ENCODE measurements at regions not wholly inside any gene's neighbourhood (a gene's known extent, or its start where the extent isn't known, plus 50 kb on each side); places are given as distances from the start of the nearest gene placed in this dataset.

DNA sequence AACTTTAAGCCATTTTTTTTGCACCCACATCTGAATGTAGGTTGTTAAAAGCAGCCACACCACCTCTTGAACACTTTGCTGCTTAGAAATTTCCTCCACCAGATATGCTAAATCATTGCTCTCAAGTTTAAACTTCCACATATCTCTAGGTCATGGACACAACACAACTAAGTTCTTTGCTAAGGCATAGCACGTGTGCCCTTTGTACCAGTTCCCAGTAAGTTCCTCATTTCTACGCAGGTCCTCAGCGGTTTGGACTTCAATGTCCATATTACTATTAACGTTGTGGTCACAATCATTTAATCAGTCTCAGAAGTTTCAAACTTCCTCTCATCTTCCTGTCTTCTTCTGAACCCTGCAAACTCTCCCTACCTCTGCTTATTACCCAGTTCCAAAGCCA is 661.6 kb upstream of the PKN2 start:
- peak in 2 of 3 donors; percentile 4 to 54 for DNase-seq (ENCODE audit: low read depth in 2 of 3, low spot score in 2 of 3)

DNA sequence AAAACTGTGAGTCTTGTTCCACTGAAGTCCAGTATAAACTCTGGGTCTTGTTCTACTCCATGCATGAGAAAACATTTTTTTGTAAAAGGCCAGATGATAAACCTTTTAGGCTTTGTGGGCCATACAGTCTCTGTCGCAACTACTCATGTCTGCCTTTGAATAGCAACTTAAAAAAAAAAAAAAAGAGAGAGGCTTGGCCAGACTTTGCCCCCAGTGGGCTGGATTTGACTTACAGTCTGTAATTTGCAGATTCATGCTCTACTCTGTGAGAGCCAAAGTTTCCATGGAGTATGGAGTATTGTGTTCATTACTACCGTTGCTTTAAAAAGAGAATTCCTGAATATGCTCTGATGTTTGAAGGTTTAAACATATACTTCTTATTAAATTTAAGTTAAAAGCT is 654.9 kb upstream of the PKN2 start:
- DNase-seq (ENCODE audit: low read depth in 2 of 3, low spot score in 2 of 3) = peak in 1 of 3 donors; percentile 18

- DNase-seq (ENCODE audit: low read depth in 2 of 3, low spot score in 2 of 3) = no peak
Measured at GRCh38 chr1:88029899-88030298, 654.2 kb upstream of the PKN2 start.

GRCh38 chr1:88035578-88035977 is 648.5 kb upstream of the PKN2 start:
- no peak for DNase-seq (ENCODE audit: low read depth in 2 of 3, low spot score in 2 of 3)

DNA sequence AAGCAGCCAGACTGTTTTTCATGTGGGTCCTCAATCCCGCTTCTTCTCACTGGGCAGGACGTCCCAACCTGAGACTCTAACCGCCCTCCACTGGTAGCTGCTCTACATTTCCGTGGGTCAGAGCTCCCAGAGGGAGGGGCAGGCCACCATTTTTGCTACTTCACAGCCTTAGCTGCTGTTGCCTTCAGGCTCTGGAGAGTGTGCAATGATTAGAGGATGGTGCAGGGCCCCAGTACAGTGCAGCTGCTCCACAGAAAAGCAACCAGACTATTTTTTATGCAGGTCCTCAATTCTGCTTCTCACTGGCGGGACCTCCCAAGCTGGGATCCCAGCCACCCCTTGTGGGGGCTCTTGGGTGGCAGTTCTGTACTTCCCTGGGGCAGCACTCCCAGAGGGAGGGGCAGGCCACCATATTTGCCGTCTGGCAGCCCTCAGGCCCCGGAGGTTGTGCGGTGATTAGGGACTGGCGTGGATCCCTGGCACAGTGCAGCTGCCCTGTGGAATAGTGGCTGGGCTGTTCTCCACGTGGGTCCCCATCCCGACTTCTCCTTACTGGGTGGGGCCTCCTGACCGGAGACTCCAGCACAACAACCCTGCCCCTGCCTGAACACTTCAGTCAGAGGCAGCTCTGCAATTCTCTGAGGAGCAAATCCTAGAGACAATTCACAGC is 647.6 kb upstream of the PKN2 start:
- no peak for DNase-seq (ENCODE audit: low read depth in 2 of 3, low spot score in 2 of 3)

DNA sequence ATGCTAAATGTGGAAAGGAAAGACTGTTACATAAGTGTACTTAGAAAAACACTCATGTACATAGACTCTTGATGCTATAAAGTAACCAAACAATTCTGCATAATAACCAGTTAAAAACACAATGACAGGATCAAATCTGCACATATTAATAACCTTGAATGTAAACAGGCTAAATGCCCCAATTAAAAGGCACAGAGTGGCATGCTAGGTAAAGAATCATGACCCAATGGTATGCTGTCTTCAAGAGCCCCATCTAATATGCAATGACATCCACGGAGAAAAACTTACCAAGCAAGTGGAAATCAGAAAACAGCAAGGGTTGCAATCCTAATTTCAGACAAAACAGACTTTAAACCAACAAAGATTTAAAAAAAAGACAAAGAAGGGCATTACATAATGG is 644.8 kb upstream of the PKN2 start:
- no peak for DNase-seq (ENCODE audit: low read depth in 2 of 3, low spot score in 2 of 3)

- DNase-seq (ENCODE audit: low read depth in 2 of 3, low spot score in 2 of 3) = no peak
Measured at GRCh38 chr1:88043834-88044233, 640.2 kb upstream of the PKN2 start.

- DNase-seq (ENCODE audit: low read depth in 2 of 3, low spot score in 2 of 3) = no peak
Measured at GRCh38 chr1:88052167-88052566, 631.9 kb upstream of the PKN2 start.

DNA sequence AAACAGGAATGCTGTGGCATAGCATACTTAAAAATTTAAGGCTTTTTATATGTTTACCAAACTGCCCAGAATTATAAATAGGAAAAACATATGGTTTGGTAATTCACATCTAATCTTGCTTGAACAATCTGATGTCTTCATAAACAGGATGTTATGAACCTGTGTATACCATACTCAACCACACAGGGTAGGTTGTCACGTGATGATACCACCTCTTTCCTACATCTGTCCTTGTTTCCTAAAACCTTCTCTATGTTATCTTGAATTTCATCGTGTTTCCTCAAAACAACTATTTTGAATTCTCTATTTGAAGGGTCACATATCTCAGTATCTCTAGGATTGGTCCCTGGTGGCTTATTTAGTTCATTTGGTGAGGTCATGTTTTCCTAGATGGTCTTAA is 631.0 kb upstream of the PKN2 start:
- no peak for DNase-seq (ENCODE audit: low read depth in 2 of 3, low spot score in 2 of 3)

DNA sequence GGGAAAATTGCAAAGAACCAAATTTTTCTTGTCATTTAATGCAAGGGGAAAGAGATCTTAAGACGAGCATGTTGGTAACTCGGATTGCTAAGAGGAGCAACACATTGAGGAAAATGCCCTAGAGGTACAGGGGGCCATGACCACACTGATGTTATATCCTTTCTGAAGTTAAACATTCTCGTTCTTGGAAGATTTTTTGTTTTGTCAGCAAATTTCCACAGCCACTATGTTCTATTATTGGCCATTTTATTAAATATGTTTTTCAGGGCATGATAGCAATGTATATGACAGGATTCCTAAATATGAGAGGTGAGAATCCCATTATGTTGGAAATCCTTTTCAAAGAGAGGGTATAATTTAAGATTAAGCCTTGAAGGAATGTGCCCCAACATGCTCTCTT is 627.2 kb upstream of the PKN2 start:
- no peak for DNase-seq (ENCODE audit: low read depth in 2 of 3, low spot score in 2 of 3)

GRCh38 chr1:88058205-88058604 is 625.9 kb upstream of the PKN2 start:
- DNase-seq (ENCODE audit: low read depth in 2 of 3, low spot score in 2 of 3) = peak in 1 of 3 donors; percentile 37

DNA sequence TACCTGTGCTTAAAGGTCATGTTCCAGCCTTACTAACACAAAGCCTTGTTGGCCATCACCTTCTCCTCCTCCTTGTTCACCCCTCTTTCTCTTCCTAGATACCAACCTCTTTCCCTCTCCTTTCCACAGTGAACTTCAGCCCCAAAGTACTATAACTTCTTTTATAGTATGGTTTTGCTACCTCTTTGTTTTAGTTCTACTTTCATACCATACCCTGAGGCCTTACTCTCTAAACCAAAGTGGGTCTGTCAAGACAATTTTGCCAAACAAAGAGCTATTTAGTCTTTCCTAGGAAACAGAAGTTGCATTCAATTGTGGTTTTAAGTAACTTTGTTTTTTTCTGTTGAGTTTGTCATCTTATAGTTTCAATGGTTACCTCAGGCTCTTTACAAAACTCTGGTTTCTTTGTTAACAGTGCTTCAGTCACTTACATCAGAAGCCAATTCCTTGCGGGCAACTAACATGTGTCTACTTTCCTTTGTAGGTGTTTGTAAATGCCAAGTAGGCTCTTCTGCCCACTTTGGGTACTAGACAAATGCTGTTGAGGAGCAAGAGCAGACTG is 623.9 kb upstream of the PKN2 start:
- peak in 1 of 3 donors; percentile 5 for DNase-seq (ENCODE audit: low read depth in 2 of 3, low spot score in 2 of 3)

DNA sequence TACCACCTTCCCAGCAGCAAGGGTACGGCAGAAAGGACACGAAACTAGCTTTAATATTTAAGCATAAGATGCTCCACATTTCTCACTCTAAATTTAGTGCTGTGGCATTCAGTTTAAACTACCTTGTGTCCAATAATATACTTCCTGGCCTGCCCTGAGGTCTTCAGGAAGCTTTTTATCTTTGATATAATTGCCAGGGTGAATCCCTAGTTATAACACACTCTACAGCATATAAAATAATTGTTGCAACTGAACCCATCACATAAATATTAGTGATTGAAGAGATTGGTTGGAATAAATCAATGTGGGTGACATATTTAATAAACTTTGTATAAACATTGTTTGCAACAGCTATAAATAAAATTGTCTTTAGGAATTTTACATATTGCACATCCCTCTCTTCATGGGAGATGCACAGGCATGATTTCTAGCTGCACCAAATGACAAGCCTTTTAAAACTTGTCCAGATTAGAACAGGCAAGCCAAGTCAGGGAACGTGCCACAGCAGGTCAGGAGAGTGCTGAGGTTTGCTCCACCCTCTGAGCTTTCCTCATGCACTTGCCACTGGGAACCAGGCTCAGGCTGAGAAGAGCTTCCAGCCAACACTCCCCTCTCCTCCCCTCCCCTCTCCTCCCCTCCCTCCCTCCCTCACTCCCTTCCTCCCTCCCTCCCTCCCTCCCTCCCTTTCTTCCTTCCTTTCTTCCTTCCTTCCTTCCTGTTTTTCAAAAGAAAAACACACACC is 623.2 kb upstream of the PKN2 start:
- DNase-seq (ENCODE audit: low read depth in 2 of 3, low spot score in 2 of 3) = no peak

- peak in 2 of 3 donors; percentile 51 to 85 for DNase-seq (ENCODE audit: low read depth in 2 of 3, low spot score in 2 of 3)
Measured at GRCh38 chr1:88061492-88062177, 622.4 kb upstream of the PKN2 start.

DNA sequence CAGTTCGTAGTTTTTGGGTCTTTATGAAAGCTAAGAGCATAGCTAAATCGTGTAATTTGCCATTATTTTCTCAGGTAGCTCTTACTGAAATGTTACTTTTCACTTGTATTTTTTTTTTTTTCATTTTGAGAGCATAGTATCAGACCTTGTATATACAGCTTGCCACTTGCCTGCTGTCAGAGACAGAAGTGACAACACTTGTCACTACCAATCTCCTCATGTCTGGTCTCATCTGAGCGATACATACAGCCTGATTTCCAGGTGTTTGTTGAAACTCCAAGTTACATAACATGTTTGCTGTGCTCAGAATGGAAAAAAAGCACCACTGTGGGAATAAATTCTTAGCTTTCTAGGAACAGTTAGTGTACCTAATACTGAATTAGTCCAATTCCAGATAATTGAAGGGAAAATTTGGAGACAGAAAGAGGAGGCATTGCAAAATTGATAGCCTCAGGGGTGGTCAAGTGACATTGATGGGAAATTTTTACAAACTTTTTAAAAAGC is 621.4 kb upstream of the PKN2 start:
- DNase-seq (ENCODE audit: low read depth in 2 of 3, low spot score in 2 of 3) = no peak

DNA sequence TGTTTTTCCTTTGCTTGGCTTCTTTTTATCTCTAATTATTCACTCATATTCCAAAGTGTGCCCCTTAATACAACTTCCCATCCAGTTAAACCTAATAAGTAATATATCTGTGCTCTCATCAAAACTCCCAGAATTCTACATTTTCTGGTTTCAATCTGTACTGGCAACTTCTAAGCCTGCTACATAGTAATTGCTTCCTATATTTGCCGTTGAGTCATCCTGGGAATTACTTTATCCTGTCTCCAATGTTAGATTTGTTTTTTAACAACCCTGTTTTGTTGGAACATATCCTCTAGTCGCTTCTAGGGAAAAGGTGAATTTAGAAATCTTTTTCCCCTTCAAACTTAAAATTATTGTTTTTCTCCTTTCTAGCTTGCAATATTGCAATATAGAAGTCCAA is 620.5 kb upstream of the PKN2 start:
- no peak for DNase-seq (ENCODE audit: low read depth in 2 of 3, low spot score in 2 of 3)

DNA sequence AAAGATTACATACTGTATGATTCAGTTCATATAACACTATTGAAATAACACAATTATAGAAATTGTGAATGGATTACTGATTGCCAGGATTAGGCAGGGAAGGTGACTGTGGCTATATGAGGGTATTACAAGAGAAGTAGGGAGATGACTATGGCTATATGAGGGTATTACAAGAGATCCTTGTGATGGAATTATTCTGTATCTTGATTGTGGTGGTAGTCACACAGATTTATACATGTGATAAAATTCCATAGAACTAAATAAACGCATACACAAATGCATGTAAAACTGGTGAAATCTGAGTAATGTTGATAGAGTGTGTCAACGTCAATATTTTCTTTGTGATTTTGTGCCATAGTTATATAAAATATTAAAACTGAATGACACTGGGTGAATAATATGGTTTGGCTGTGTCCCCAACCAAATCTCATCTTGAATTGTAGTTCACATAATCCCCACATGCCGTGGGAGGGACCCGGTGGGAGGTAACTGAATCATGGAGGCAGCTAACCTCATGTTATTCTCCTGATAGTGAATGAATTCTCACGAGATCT is 615.6 kb upstream of the PKN2 start:
- no peak for DNase-seq (ENCODE audit: low read depth in 2 of 3, low spot score in 2 of 3)

DNA sequence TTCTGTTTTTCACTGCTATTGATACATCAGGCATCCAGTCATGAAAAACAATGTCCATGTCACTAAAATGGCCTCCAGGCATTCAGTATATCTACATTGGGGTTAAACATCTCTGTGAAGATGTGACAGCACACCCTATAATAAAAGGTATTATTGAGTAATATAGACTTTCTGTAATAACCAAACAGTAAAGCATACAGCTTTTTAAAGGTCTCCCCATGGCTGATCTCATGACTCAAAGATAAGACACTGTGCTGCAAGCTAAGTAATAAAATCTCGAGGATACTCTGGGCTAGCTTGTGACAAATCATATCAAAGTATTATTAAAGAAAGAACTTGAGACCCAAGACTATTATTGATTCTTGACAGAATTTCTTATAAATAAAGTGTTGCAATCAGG is 613.1 kb upstream of the PKN2 start:
- DNase-seq (ENCODE audit: low read depth in 2 of 3, low spot score in 2 of 3) = no peak

GRCh38 chr1:88074661-88075060 is 609.4 kb upstream of the PKN2 start:
- no peak for DNase-seq (ENCODE audit: low read depth in 2 of 3, low spot score in 2 of 3)

DNA sequence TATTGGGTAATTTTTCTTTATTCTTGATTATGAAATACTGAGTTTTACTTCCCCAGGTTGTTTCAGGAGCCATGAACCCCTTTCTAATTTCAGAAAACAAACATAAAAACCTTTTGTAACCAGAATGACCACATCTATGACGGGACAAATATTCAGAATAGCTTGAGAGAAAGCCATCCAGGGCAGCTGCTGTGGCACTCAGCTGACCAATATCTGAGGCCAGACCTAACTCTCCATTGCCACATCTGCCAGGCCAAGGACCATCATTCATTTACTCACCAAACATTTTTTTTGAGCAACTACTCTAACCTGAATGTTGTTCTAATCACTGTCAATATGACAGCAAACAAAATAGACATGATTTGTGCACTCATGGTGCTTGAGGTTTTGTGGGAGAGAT is 608.3 kb upstream of the PKN2 start:
- no peak for DNase-seq (ENCODE audit: low read depth in 2 of 3, low spot score in 2 of 3)

GRCh38 chr1:88079036-88079435 is 605.0 kb upstream of the PKN2 start:
- DNase-seq (ENCODE audit: low read depth in 2 of 3, low spot score in 2 of 3) = no peak
